B cell (primary cell): ENCODE measurements at regions not wholly inside any gene's neighbourhood (a gene's known extent, or its start where the extent isn't known, plus 50 kb on each side); places are given as distances from the start of the nearest gene placed in this dataset.

Experiments used
- ATAC-seq: fragments of 200-7000 bp; cut with Tn5 transposase; one replicate; pipeline ENCODE4 v1.10.0; 2021; ENCODE audit warnings: low read depth, mild to moderate bottlenecking, moderate number of reproducible peaks, moderate library complexity
- CTCF ChIA-PET: fragments of 350-600 bp; sonication (Branson Sonifier 250); formaldehyde crosslinking; loops from one replicate; lab custom pipeline; 2021; ENCODE audit warnings: antibody characterized with exemption, inconsistent platforms; lab: Charles Lee
- POLR2A ChIA-PET: fragments of 350-600 bp; sonication (Branson Sonifier 250); formaldehyde crosslinking; loops from one replicate; lab custom pipeline; 2021; ENCODE audit warnings: antibody characterized with exemption; lab: Charles Lee
- DNase-seq: peaks from one replicate; pipeline ENCODE4 v3.0.0; 2013
- H2AFZ ChIP-seq: 2 replicates; pipeline ENCODE4 v1.6.1; 2012; ENCODE audit warnings: mild to moderate bottlenecking, low read depth, low read length; ENCODE audit not compliant: insufficient read depth, poor library complexity, severe bottlenecking
- H3K27ac ChIP-seq, 2 donors: 1 replicate in 1 of 2; 2 replicates in 1 of 2; pipeline ENCODE4 v1.5.1; 2012 to 2013; ENCODE audit warnings: low read length in 2 of 2, mild to moderate bottlenecking in 2 of 2, moderate library complexity in 1 of 2
- H3K27me3 ChIP-seq, 4 experiments: fragments of 200-600 bp in 1 of 4; sonication (generic) in 1 of 4; replicated peaks in 1 of 4; 1 replicate in 2 of 4; 2 replicates in 2 of 4; pipeline versions ENCODE4 v1.6.1 to v1.7.0; 2013 to 2016; ENCODE audit warnings: low read length in 3 of 4, mild to moderate bottlenecking in 2 of 4, mixed read lengths in 1 of 4, moderate library complexity in 1 of 4; ENCODE audit not compliant: insufficient read depth in 4 of 4, control insufficient read depth in 3 of 4; ENCODE audit errors: control extremely low read depth in 1 of 4
- H3K36me3 ChIP-seq, 2 experiments: replicated peaks in 1 of 2; 1 replicate in 1 of 2; 2 replicates in 1 of 2; pipeline versions ENCODE4 v1.6.1 to v1.7.1; 2013; ENCODE audit warnings: low read length in 1 of 2; ENCODE audit not compliant: insufficient read depth in 2 of 2, control insufficient read depth in 1 of 2; ENCODE audit errors: control extremely low read depth in 1 of 2, extremely low read depth in 1 of 2
- H3K4me1 ChIP-seq, 2 donors: fragments of 200-600 bp in 1 of 2; sonication (generic) in 1 of 2; 1 replicate in 1 of 2; 2 replicates in 1 of 2; pipeline versions ENCODE4 v1.5.1 to v1.6.1; 2013 to 2017; ENCODE audit warnings: low read length in 2 of 2; ENCODE audit not compliant: control insufficient read depth in 2 of 2, insufficient read depth in 2 of 2
- H3K4me2 ChIP-seq: replicated peaks from 2 replicates; pipeline ENCODE3; 2012; ENCODE audit warnings: mild to moderate bottlenecking, low read depth, low read length; ENCODE audit not compliant: poor library complexity, severe bottlenecking
- H3K4me3 ChIP-seq, 5 experiments: fragments of 200-600 bp in 1 of 5; sonication (generic) in 1 of 5; 1 replicate in 3 of 5; 2 replicates in 2 of 5; pipeline versions ENCODE4 v1.5.1 to v1.7.0; 2011 to 2016; ENCODE audit warnings: low read length in 4 of 5, mild to moderate bottlenecking in 4 of 5, low read depth in 2 of 5, control low read depth in 1 of 5, moderate library complexity in 1 of 5; ENCODE audit not compliant: insufficient read depth in 1 of 5; ENCODE audit errors: control extremely low read depth in 1 of 5, extremely low read depth in 1 of 5
- H3K79me2 ChIP-seq: fragments of 200-600 bp; sonication (generic); one replicate; pipeline ENCODE4 v1.6.0; 2016; ENCODE audit warnings: low read length; ENCODE audit not compliant: control insufficient read depth, insufficient read depth
- H3K9ac ChIP-seq: fragments of 200-600 bp; sonication (generic); 2 replicates; pipeline ENCODE4 v1.6.1; 2017; ENCODE audit warnings: mild to moderate bottlenecking, low read length, moderate library complexity
- H3K9me3 ChIP-seq, 3 donors: one replicate each; pipeline versions ENCODE4 v1.6.1 to v1.7.1; 2013; ENCODE audit warnings: low read length in 2 of 3; ENCODE audit not compliant: control insufficient read depth in 2 of 3, insufficient read depth in 1 of 3; ENCODE audit errors: control extremely low read depth in 1 of 3
- H4K20me1 ChIP-seq: 2 replicates; pipeline ENCODE4 v1.6.0; 2012; ENCODE audit warnings: mild to moderate bottlenecking, low read length; ENCODE audit not compliant: insufficient read depth, control insufficient read depth, poor library complexity, severe bottlenecking
- H3K27ac Mint-ChIP-seq: one replicate; pipeline ENCODE4 v1.8.0; 2021; ENCODE audit warnings: mixed read lengths
- H3K27me3 Mint-ChIP-seq: one replicate; pipeline ENCODE4 v1.8.0; 2021; ENCODE audit warnings: mixed read lengths
- H3K4me1 Mint-ChIP-seq: one replicate; pipeline ENCODE4 v1.8.0; 2021; ENCODE audit warnings: mixed read lengths
- H3K4me3 Mint-ChIP-seq: one replicate; pipeline ENCODE4 v1.8.0; 2021; ENCODE audit warnings: mixed read lengths
- H3K9me3 Mint-ChIP-seq: one replicate; pipeline ENCODE4 v1.8.0; 2022; ENCODE audit warnings: mixed read lengths; ENCODE audit not compliant: insufficient read depth
- EZH2 ChIP-seq: IDR thresholded peaks from 2 replicates; pipeline ENCODE4 v1.6.1; 2012; ENCODE audit warnings: borderline replicate concordance, low read depth, mild to moderate bottlenecking, moderate library complexity, low read length; ENCODE audit not compliant: insufficient read depth, poor library complexity, severe bottlenecking
- WGBS: methylation state at CpG from one replicate; pipeline ENCODE4 v1.1.5; 2013; ENCODE audit warnings: missing lambda C conversion rate; ENCODE audit not compliant: insufficient coverage; 5-methylcytosine and 5-hydroxymethylcytosine counted together
- intact Hi-C: fragments of 100-400 bp; cut with micrococcal nuclease; formaldehyde crosslinking; loops from one replicate; pipeline ENCODE4 v1.10.0; 2022
- TF ChIP-seq, protein P1 (sequence below): fragments of 200-600 bp; IDR thresholded peaks from one replicate; pipeline ENCODE4 v1.8.0; 2022; ENCODE audit warnings: antibody characterized with exemption, mild to moderate bottlenecking

DNA sequence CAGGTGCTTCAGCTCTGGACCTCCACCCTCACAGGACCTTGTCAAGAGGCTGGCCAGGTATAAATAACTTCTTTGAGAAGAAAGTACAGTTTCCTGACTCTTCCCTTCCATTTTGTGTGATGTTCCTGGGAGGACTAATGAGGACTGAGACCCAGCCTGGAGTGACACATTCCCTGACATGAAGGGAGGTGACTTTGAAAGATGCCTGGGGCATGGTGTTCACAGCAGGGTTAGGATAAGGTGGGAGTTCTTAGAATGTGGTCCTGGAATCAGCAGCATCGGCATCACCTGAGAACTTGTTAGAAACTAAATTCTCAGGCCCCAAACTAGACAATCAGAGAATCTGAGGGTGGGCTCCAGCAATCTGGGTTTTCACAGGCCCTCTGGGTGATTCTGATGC is 224.9 kb upstream of the BOD1L1 start:
- Histone ChIP-seq H3K27ac (no peak overlapping the region), H3K9ac (no peak overlapping the region), H3K79me2 (no peaks in the 10 kb centered on the region), H4K20me1 (no peaks in the 10 kb centered on the region), H2AFZ (no peak overlapping the region), H3K36me3 (no peaks in the 10 kb centered on the region), H3K4me1 (no peaks in the 10 kb centered on the region), H3K27me3 (no peaks in the 10 kb centered on the region), H3K4me3 (no peak overlapping the region), H3K4me2 (no peak overlapping the region), H3K9me3 (no peaks in the 10 kb centered on the region)
- ChIA-PET POLR2A (no interaction called here), CTCF (no interaction called here)
- no peak overlapping the region for H3K4me3 Mint-ChIP-seq
- no CpG with 5 or more reads among the region's 1 CpG for WGBS
- no peaks in the 10 kb centered on the region for H3K4me1 Mint-ChIP-seq
- H3K27me3 Mint-ChIP-seq: no peaks in the 10 kb centered on the region
- TF ChIP-seq EZH2: no peak
- TF ChIP-seq, protein P1, sequence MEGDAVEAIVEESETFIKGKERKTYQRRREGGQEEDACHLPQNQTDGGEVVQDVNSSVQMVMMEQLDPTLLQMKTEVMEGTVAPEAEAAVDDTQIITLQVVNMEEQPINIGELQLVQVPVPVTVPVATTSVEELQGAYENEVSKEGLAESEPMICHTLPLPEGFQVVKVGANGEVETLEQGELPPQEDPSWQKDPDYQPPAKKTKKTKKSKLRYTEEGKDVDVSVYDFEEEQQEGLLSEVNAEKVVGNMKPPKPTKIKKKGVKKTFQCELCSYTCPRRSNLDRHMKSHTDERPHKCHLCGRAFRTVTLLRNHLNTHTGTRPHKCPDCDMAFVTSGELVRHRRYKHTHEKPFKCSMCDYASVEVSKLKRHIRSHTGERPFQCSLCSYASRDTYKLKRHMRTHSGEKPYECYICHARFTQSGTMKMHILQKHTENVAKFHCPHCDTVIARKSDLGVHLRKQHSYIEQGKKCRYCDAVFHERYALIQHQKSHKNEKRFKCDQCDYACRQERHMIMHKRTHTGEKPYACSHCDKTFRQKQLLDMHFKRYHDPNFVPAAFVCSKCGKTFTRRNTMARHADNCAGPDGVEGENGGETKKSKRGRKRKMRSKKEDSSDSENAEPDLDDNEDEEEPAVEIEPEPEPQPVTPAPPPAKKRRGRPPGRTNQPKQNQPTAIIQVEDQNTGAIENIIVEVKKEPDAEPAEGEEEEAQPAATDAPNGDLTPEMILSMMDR: no peak
- peaks cover 4% of the 10 kb centered on the region for H3K9me3 Mint-ChIP-seq
- ATAC-seq: no peak
- H3K27ac Mint-ChIP-seq: no peak overlapping the region
- DNase-seq: no peak
- intact Hi-C loops: no loop called here

DNA sequence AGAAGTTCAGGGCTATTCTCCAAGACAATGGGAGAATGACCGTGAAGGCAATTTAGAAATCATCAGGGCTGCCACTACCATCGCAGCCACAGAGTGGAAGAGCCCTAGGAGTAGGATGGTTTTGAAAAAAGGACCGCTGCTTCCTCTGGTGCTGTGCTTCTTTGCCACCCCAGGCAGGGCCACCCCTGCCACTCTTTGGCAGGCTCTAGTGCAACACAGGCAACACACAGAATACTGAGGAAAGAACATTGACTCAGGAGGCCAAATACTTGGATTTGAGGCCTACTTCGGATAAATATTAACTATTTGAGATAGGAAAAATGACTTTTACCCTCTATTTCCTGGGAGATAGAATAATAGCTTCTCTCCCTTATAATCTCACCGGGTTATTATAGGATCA is 228.9 kb upstream of the BOD1L1 start:
- Mint-ChIP-seq H3K27ac (no peak overlapping the region), H3K27me3 (no peaks in the 10 kb centered on the region), H3K4me1 (no peaks in the 10 kb centered on the region), H3K9me3 (peaks cover 2% of the 10 kb centered on the region), H3K4me3 (no peak overlapping the region)
- Histone ChIP-seq H3K79me2 (no peaks in the 10 kb centered on the region), H2AFZ (no peak overlapping the region), H3K9me3 (no peaks in the 10 kb centered on the region), H3K36me3 (no peaks in the 10 kb centered on the region), H3K27ac (no peak overlapping the region), H3K27me3 (no peaks in the 10 kb centered on the region), H4K20me1 (no peaks in the 10 kb centered on the region), H3K4me1 (no peaks in the 10 kb centered on the region), H3K4me2 (no peak overlapping the region), H3K4me3 (no peak overlapping the region), H3K9ac (no peak overlapping the region)
- DNase-seq (no peak), ATAC-seq (no peak)
- CTCF ChIA-PET: no interaction called here
- POLR2A ChIA-PET: no interaction called here
- no peak for TF ChIP-seq EZH2
- TF ChIP-seq, protein P1: no peak
- no CpG with 5 or more reads among the region's 5 CpGs for WGBS
- intact Hi-C loops: no loop called here
